Keratinocyte (primary cell): ENCODE measurements at regions not wholly inside any gene's neighbourhood (a gene's known extent, or its start where the extent isn't known, plus 50 kb on each side); places are given as distances from the start of the nearest gene placed in this dataset.

Source experiments
- EZH2 ChIP-seq: IDR thresholded peaks from one replicate; pipeline ENCODE4 v1.6.1; 2012; ENCODE audit warnings: inconsistent platforms, mild to moderate bottlenecking, low read length, moderate library complexity
- TF ChIP-seq, protein P1 (sequence below), 3 experiments: IDR thresholded peaks in 1 of 3; conservative IDR thresholded peaks in 1 of 3; optimal IDR thresholded peaks in 1 of 3; 2 replicates in 2 of 3; 3 replicates in 1 of 3; pipeline versions ENCODE3 to v1.5.1; 2011; ENCODE audit warnings: low read length in 3 of 3, mild to moderate bottlenecking in 3 of 3, moderate library complexity in 2 of 3, control low read depth in 1 of 3, inconsistent platforms in 1 of 3; ENCODE audit not compliant: insufficient read depth in 2 of 3; ENCODE audit errors: extremely low read depth in 1 of 3

DNA sequence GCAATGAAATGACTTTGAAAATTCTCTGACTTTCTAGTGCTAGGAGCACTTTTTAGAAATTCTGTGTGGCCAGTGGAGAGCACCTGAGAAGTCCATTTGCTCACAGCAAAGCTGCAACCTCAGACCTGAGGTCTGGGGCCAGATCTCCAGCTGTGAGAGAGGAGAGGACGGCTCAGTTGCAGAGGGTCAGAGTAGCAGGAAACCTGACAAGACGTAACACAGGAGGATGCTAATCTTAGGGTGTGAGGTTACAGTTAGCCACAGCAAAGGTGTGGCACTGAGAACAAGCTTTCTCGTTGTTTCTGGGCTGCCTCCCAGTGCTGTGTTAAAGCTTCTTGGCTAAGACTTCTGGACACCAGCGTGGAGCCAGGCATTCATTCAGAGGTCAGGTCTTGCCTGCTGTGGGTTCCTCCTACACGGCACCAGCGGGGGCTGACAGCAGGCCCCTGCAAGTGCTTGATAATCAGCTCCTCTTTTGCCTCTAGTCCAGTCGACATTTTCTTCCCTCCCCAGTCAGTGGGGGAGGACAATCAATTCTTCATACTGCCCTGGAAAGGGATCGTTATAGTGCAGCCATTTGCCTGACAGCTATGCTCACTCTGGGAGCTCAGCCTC is 435.4 kb upstream of the DPP6 start:
- TF ChIP-seq, protein P1, sequence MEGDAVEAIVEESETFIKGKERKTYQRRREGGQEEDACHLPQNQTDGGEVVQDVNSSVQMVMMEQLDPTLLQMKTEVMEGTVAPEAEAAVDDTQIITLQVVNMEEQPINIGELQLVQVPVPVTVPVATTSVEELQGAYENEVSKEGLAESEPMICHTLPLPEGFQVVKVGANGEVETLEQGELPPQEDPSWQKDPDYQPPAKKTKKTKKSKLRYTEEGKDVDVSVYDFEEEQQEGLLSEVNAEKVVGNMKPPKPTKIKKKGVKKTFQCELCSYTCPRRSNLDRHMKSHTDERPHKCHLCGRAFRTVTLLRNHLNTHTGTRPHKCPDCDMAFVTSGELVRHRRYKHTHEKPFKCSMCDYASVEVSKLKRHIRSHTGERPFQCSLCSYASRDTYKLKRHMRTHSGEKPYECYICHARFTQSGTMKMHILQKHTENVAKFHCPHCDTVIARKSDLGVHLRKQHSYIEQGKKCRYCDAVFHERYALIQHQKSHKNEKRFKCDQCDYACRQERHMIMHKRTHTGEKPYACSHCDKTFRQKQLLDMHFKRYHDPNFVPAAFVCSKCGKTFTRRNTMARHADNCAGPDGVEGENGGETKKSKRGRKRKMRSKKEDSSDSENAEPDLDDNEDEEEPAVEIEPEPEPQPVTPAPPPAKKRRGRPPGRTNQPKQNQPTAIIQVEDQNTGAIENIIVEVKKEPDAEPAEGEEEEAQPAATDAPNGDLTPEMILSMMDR (optimal IDR thresholded peaks at IDR 0.05 in 1 of 3, IDR thresholded peaks at IDR 0.05 in 1 of 3, conservative IDR thresholded peaks at IDR 0.05 in 1 of 3; ENCODE audit: extremely low read depth in 1 of 3, insufficient read depth in 2 of 3, low read length in 3 of 3): no peak
- no peak for TF ChIP-seq EZH2
